GM12874 (cell line): ENCODE measurements at regions not wholly inside any gene's neighbourhood (a gene's known extent, or its start where the extent isn't known, plus 50 kb on each side); places are given as distances from the start of the nearest gene placed in this dataset.

ENCODE experiments used
- TF ChIP-seq, protein P1 (sequence below): IDR thresholded peaks from 2 replicates; pipeline ENCODE4 v1.5.1; 2011; ENCODE audit warnings: low read depth, mild to moderate bottlenecking, control low read depth, low read length, moderate library complexity; ENCODE audit not compliant: insufficient read depth

DNA sequence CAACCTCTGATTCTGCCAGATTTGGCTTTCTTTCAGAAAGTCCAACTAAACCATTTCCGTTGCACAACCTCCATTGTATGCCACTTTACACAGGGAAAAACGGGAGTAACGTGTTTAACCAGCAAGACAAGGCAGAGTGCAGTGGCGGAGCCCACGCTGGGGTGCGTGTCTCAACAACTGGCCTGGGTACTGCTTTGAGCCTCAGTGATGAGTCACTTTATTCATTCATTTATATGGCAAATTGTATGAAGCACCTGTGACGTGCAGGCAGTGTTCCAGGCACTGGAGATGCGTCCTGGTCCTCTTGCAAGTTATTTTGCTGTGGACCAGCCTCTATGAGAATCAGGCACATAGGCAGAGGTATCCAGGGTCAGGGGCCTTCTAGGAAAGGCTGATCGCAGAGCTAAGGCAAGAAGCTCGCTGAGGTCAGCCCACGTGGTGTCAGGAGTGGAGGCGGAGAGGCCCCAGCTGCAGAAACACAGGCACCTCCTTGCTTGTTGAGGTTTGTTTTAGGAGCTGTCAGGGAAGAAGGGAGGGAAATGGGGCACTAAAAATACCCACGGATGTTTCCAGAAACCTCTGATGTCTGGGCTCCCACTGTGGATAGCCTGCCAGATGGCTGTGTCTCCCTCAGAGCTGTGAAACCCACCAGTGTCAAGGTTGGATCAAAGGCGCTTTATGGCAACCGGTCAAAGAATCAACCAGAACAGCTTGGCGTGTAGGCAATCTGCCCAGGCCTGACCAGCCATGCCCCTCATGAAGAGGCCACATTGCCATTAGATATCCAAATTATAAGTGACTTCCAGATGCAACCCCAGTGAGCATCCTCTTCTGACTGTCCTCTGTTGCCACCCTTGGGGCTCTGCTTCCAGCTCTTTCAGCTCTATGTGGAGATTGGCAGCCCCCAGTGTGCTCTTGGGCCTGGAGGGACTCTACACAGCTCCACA, 157.2 kb downstream of the CD83 start:
- TF ChIP-seq, protein P1, sequence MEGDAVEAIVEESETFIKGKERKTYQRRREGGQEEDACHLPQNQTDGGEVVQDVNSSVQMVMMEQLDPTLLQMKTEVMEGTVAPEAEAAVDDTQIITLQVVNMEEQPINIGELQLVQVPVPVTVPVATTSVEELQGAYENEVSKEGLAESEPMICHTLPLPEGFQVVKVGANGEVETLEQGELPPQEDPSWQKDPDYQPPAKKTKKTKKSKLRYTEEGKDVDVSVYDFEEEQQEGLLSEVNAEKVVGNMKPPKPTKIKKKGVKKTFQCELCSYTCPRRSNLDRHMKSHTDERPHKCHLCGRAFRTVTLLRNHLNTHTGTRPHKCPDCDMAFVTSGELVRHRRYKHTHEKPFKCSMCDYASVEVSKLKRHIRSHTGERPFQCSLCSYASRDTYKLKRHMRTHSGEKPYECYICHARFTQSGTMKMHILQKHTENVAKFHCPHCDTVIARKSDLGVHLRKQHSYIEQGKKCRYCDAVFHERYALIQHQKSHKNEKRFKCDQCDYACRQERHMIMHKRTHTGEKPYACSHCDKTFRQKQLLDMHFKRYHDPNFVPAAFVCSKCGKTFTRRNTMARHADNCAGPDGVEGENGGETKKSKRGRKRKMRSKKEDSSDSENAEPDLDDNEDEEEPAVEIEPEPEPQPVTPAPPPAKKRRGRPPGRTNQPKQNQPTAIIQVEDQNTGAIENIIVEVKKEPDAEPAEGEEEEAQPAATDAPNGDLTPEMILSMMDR = no peak

GRCh38 chr6:14275493-14275851, 157.9 kb downstream of the CD83 start:
- TF ChIP-seq, protein P1 = no peak

- TF ChIP-seq, protein P1 = no peak
These were observed 158.5 kb downstream of the CD83 start for GRCh38 chr6:14276071-14276470.

GRCh38 chr6:14276667-14277404, 159.3 kb downstream of the CD83 start:
- TF ChIP-seq, protein P1 = no peak

GRCh38 chr6:14277405-14277930, 159.9 kb downstream of the CD83 start:
- TF ChIP-seq, protein P1 = no peak

DNA sequence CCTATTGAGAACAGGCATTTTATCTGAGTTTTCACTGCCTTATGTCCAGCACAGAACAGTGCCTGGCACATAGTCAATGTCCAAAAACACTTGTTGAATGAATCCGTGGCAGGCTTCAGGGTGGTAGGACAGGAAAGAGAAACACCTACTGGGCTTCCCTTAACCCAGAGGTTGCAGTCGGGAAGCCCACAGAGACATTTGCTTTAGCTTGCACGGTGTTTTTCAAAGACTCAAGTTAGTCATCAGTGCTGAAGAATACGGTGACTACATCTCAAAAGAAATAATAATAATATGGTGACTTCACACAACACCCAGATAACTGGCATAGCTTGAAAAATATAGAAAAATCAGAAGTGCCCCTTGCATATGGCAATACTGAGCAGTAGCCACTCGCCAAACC, 160.4 kb downstream of the CD83 start:
- TF ChIP-seq, protein P1 = no peak

DNA sequence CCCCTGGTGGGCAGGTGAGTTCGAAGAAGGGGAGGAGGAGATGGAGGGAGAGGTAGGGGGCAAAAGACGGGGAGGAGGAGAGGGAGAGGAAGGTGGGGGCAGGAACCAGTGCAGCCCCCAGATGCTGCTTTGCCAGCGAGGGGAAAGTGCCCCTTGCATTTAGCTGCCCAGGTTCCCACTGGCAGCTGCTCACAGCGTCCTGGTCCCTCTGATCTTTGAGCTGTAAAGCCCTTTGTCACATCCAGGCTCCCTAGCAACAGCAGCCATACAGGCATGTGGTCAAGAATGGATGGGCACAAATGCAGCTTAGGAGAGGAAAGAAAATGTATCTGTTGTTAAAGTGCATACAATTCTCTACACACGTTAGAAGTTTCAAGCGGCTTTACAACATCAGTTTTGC, 160.9 kb downstream of the CD83 start:
- TF ChIP-seq, protein P1 = no peak
